PFSK-1 (cell line): ENCODE measurements at regions not wholly inside any gene's neighbourhood (a gene's known extent, or its start where the extent isn't known, plus 50 kb on each side); places are given as distances from the start of the nearest gene placed in this dataset.

Experiments used
- FOXP2 ChIP-seq: optimal IDR thresholded peaks from 2 replicates; pipeline ENCODE3; 2011; ENCODE audit warnings: borderline replicate concordance, control low read depth, inconsistent platforms; ENCODE audit not compliant: insufficient read depth; ENCODE audit errors: extremely low read length, extremely low read depth
- POLR2AphosphoS5 ChIP-seq: IDR thresholded peaks from 2 replicates; pipeline ENCODE4 v1.6.1; 2012; ENCODE audit warnings: low read depth, mild to moderate bottlenecking, control low read depth, low read length, moderate library complexity
- REST ChIP-seq, 2 experiments: IDR thresholded peaks; 2 replicates each; pipeline versions ENCODE4 v1.6.1 to v1.8.0; 2011 to 2012; ENCODE audit warnings: low read depth in 2 of 2, low read length in 2 of 2, control low read depth in 1 of 2, inconsistent platforms in 1 of 2, mild to moderate bottlenecking in 1 of 2, moderate library complexity in 1 of 2; ENCODE audit not compliant: insufficient read depth in 1 of 2
- SIN3A ChIP-seq: IDR thresholded peaks from 2 replicates; pipeline ENCODE4 v1.6.1; 2012; ENCODE audit warnings: mild to moderate bottlenecking, low read length, moderate library complexity, borderline replicate concordance; ENCODE audit not compliant: insufficient read depth
- TAF1 ChIP-seq: IDR thresholded peaks from 2 replicates; pipeline ENCODE4 v1.6.1; 2012; ENCODE audit warnings: low read length, control low read depth, borderline replicate concordance; ENCODE audit not compliant: insufficient read depth

- no peak for TF ChIP-seq POLR2AphosphoS5
- TF ChIP-seq FOXP2: no peak
- TF ChIP-seq REST (IDR thresholded peaks at IDR 0.05; ENCODE audit: insufficient read depth in 1 of 2, low read depth in 2 of 2, low read length in 2 of 2): no peak
- TF ChIP-seq SIN3A: no peak
These were observed 166.0 kb upstream of the MDFIC start for GRCh38 chr7:114755856-114756255.

GRCh38 chr7:114758661-114759227 is 163.2 kb upstream of the MDFIC start:
- TF ChIP-seq SIN3A (no peak), REST (IDR thresholded peaks at IDR 0.05; ENCODE audit: insufficient read depth in 1 of 2, low read depth in 2 of 2, low read length in 2 of 2) (no peak), TAF1 (no peak), POLR2AphosphoS5 (no peak), FOXP2 (no peak)

- TF ChIP-seq POLR2AphosphoS5 (no peak), TAF1 (no peak), REST (IDR thresholded peaks at IDR 0.05; ENCODE audit: insufficient read depth in 1 of 2, low read depth in 2 of 2, low read length in 2 of 2) (no peak), SIN3A (no peak), FOXP2 (no peak)
These were observed 162.4 kb upstream of the MDFIC start for GRCh38 chr7:114759347-114760062.

GRCh38 chr7:114760477-114760876 is 161.4 kb upstream of the MDFIC start:
- no peak for TF ChIP-seq POLR2AphosphoS5
- no peak for TF ChIP-seq TAF1
- no peak for TF ChIP-seq SIN3A
- no peak for TF ChIP-seq FOXP2
- TF ChIP-seq REST (IDR thresholded peaks at IDR 0.05; ENCODE audit: insufficient read depth in 1 of 2, low read depth in 2 of 2, low read length in 2 of 2): no peak
